C4-2B (cell line): ENCODE measurements at regions not wholly inside any gene's neighbourhood (a gene's known extent, or its start where the extent isn't known, plus 50 kb on each side); places are given as distances from the start of the nearest gene placed in this dataset.

Experiments
- CTCF ChIP-seq: fragments of 450-650 bp; conservative IDR thresholded peaks from 2 replicates; pipeline ENCODE4 v1.5.1; 2017; ENCODE audit warnings: mild to moderate bottlenecking
- ZFX ChIP-seq: fragments of 450-650 bp; IDR thresholded peaks from 2 replicates; pipeline ENCODE4 v1.6.1; 2017

GRCh38 chr2:104056451-104056850, 797.5 kb upstream of the POU3F3 start:
- no peak for TF ChIP-seq CTCF
- TF ChIP-seq ZFX = no peak
